Uterus (tissue), 2 donors: ENCODE measurements at regions not wholly inside any gene's neighbourhood (a gene's known extent, or its start where the extent isn't known, plus 50 kb on each side); places are given as distances from the start of the nearest gene placed in this dataset.

Experiments used
- POLR2A ChIP-seq, 2 donors: fragments of 450-650 bp; IDR thresholded peaks; one replicate each; pipeline ENCODE4 v1.6.1; 2016; ENCODE audit warnings: antibody characterized with exemption in 2 of 2, mild to moderate bottlenecking in 1 of 2, moderate library complexity in 1 of 2
- TF ChIP-seq, protein P1 (sequence below), 4 experiments: fragments of 200-600 bp in 2 of 4; fragments of 450-650 bp in 2 of 4; sonication (generic) in 2 of 4; IDR thresholded peaks; one replicate each; pipeline ENCODE4 v1.5.1; 2016 to 2019; ENCODE audit warnings: antibody characterized with exemption in 4 of 4, mild to moderate bottlenecking in 2 of 4, moderate library complexity in 1 of 4

DNA sequence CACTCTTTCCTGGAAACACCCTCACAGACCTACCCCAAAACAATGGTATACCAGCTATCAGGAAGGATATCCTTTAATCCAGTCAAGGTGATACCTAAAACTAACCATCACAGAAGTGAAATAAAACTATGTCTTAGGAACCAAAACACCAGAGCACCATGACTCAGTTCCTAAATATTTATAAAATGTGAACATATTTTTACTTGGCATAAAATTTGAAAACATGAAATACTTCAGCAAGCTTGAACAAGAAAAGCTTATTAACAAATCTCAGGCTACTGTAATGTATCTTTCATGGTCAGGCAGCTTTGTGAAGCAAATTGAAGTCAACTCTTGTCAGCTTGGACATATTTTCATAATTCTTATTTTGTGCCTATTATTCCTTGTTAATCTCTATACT, 440.8 kb upstream of the CDH20 start:
- TF ChIP-seq, protein P1, sequence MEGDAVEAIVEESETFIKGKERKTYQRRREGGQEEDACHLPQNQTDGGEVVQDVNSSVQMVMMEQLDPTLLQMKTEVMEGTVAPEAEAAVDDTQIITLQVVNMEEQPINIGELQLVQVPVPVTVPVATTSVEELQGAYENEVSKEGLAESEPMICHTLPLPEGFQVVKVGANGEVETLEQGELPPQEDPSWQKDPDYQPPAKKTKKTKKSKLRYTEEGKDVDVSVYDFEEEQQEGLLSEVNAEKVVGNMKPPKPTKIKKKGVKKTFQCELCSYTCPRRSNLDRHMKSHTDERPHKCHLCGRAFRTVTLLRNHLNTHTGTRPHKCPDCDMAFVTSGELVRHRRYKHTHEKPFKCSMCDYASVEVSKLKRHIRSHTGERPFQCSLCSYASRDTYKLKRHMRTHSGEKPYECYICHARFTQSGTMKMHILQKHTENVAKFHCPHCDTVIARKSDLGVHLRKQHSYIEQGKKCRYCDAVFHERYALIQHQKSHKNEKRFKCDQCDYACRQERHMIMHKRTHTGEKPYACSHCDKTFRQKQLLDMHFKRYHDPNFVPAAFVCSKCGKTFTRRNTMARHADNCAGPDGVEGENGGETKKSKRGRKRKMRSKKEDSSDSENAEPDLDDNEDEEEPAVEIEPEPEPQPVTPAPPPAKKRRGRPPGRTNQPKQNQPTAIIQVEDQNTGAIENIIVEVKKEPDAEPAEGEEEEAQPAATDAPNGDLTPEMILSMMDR (IDR thresholded peaks at IDR 0.05) = no peak
- TF ChIP-seq POLR2A (IDR thresholded peaks at IDR 0.05) = no peak
